ENCODE measurements at regions not wholly inside any gene's neighbourhood (a gene's known extent, or its start where the extent isn't known, plus 50 kb on each side); places are given as distances from the start of the nearest gene placed in this dataset.
"Not testable (repeated sequence)": the region's sequence is repeated elsewhere in the genome, so short reads cannot be mapped to it uniquely, and the experiment has no call there.

DNA sequence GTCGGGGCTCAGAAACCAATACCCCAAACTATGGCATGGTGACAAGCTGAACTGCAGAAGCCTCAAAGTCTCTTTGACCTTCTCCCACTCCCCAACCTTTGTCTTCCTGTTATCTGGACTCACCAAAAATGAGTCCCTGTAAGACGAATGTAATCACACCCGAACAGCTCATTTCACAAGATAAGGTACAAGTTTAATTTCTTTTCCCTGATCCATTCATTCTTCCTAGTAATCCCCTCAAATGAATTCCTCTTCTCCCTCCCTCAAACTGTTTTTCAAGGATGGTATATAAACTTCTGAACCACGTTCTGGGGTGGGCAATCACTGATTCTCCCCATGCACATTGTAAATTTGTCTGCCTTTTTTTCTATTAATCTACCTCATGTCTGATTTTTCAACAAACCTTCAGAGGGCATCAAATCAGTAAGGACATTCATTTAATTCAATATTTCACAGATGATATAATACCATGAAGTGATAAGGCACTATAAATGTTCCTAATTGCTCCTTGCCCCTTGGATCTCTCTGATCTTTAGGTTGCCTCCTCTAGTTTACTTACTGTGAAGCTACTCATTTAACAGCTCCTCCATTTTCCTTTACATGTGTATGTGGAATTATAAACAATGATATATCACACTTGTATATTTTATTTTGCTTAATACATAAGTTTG lies 77.2 kb downstream of the OR2B2 start:
- Histone ChIP-seq H3K27me3 (ENCODE audit: low read depth) (no peaks in the 10 kb centered on the region), H3K4me3 (no peak overlapping the region), H3K36me3 (no peaks in the 10 kb centered on the region), H3K9me3 (no peaks in the 10 kb centered on the region), H3K4me1 (peaks cover 25% of the 10 kb centered on the region), H3K27ac (no peak overlapping the region)
- no peak for TF ChIP-seq CTCF (IDR thresholded peaks at IDR 0.05)
- DNase-seq (no peak), ATAC-seq (no peak)
- intact Hi-C loops (cut with DNase I), result no loop called here

- Histone ChIP-seq H3K27me3 (ENCODE audit: low read depth) (no peaks in the 10 kb centered on the region), H3K4me3 (no peak overlapping the region), H3K36me3 (no peaks in the 10 kb centered on the region), H3K4me1 (peaks cover 19% of the 10 kb centered on the region), H3K9me3 (no peaks in the 10 kb centered on the region), H3K27ac (no peak overlapping the region)
- ATAC-seq (no peak), DNase-seq (no peak)
- intact Hi-C loops (cut with DNase I), result no loop called here
- TF ChIP-seq CTCF (IDR thresholded peaks at IDR 0.05), result no peak
Measured at GRCh38 chr6:27834384-27834783, 77.8 kb downstream of the OR2B2 start.

GRCh38 chr6:27831434-27832081 lies 80.6 kb downstream of the OR2B2 start:
- peaks cover 13% of the 10 kb centered on the region for H3K4me1 ChIP-seq
- ATAC-seq, result peak; percentile 93 to 97
- H3K9me3 ChIP-seq; H3K36me3 ChIP-seq; H3K27me3 ChIP-seq (ENCODE audit: low read depth); intact Hi-C loops (cut with DNase I): not testable (repeated sequence)
- peak overlapping the region; percentile 80 for H3K27ac ChIP-seq
- peak overlapping the region; percentile 54 for H3K4me3 ChIP-seq
- peak; percentile 77 for DNase-seq

DNA sequence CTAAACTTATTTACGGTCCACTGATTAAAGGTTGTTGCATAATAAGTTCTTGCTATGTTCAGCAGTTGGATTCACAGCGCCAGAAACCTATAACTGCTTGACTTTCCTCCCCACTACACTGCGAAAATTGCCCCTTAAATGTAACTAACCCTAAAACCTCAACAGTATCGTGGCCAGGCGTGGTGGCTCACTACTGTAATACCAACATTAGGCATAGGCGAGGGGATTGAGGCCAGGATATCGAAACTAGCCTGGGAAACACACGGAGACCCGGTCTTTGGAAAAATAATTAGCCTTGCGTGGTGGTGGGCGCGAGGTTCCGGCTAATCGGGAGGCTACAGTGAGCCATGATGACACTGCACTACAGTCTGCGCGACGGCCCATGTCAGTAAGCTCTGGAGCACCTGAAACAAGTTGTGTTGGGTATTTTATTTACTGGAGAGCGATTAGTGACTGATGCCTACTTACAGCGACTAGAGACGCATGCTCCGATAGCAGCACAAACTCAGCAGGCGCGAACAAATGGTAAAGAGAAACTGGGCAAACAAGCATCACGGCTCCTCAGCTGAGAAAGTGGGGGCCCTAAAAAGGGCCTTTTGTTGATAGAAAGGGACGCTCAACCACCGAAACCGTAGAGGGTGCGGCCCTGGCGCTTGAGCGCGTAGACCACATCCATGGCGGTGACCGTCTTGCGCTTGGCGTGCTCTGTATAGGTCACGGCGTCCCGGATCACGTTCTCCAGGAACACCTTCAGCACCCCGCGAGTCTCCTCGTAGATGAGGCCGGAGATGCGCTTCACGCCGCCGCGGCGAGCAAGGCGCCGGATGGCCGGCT lies 81.4 kb downstream of the OR2B2 start:
- Histone ChIP-seq H3K4me3 (peak overlapping the region; percentile 54), H3K27ac (peak overlapping the region; percentile 80)
- H3K4me1 ChIP-seq; DNase-seq; intact Hi-C loops (cut with DNase I); H3K36me3 ChIP-seq; H3K27me3 ChIP-seq (ENCODE audit: low read depth); H3K9me3 ChIP-seq: not testable (repeated sequence)
- peak; percentile 88 to 89 for ATAC-seq

DNA sequence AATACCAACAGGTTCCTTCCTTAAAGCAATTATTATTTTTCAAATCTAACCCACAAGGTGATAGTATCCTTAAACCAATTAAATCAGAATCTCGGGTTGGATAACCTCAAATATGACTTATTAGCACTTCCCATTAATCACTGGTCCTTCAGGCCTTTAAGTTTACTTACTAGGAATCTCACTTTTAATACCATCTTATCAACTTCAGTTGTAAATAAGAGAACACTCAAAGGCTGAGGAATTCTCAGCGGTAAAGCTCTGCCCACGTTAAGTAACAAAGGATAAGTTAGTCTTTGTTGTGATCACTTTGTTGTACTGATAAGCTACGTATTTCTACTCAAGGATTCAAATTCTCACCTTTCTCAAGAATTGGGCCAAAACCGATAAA lies 82.0 kb downstream of the OR2B2 start:
- peak overlapping the region; percentile 80 for H3K27ac ChIP-seq
- peak overlapping the region; percentile 54 for H3K4me3 ChIP-seq
- intact Hi-C loops (cut with DNase I), result no loop called here

More for the DNA sequence above, 82.0 kb downstream of the OR2B2 start:
- DNase-seq (no peak), ATAC-seq (no peak)
- Histone ChIP-seq H3K36me3 (no peaks in the 10 kb centered on the region), H3K27me3 (ENCODE audit: low read depth) (no peaks in the 10 kb centered on the region), H3K4me1 (peaks cover 5% of the 10 kb centered on the region), H3K9me3 (no peaks in the 10 kb centered on the region)
- no peak for TF ChIP-seq CTCF (IDR thresholded peaks at IDR 0.05)
